ENCODE measurements at regions not wholly inside any gene's neighbourhood (a gene's known extent, or its start where the extent isn't known, plus 50 kb on each side); places are given as distances from the start of the nearest gene placed in this dataset.
"Not testable (repeated sequence)": the region's sequence is repeated elsewhere in the genome, so short reads cannot be mapped to it uniquely, and the experiment has no call there.

GRCh38 chr17:16866841-16867240 is 105.1 kb downstream of the TNFRSF13B start:
- TF ChIP-seq, protein P1, sequence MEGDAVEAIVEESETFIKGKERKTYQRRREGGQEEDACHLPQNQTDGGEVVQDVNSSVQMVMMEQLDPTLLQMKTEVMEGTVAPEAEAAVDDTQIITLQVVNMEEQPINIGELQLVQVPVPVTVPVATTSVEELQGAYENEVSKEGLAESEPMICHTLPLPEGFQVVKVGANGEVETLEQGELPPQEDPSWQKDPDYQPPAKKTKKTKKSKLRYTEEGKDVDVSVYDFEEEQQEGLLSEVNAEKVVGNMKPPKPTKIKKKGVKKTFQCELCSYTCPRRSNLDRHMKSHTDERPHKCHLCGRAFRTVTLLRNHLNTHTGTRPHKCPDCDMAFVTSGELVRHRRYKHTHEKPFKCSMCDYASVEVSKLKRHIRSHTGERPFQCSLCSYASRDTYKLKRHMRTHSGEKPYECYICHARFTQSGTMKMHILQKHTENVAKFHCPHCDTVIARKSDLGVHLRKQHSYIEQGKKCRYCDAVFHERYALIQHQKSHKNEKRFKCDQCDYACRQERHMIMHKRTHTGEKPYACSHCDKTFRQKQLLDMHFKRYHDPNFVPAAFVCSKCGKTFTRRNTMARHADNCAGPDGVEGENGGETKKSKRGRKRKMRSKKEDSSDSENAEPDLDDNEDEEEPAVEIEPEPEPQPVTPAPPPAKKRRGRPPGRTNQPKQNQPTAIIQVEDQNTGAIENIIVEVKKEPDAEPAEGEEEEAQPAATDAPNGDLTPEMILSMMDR (IDR thresholded peaks at IDR 0.05): not testable (repeated sequence)
- not testable (repeated sequence) for TF ChIP-seq POLR2A (IDR thresholded peaks at IDR 0.05)
